GM12878 (cell line): ENCODE measurements at regions not wholly inside any gene's neighbourhood (a gene's known extent, or its start where the extent isn't known, plus 50 kb on each side); places are given as distances from the start of the nearest gene placed in this dataset.

Experiments
- EZH2 ChIP-seq: IDR thresholded peaks from 2 replicates; pipeline ENCODE4 v1.6.1; 2012; ENCODE audit warnings: low read depth, mild to moderate bottlenecking, control low read depth, inconsistent platforms, low read length, borderline replicate concordance; ENCODE audit not compliant: control insufficient read depth
- USF1 ChIP-seq: IDR thresholded peaks from 2 replicates; pipeline ENCODE4 v1.6.1; 2011; ENCODE audit warnings: borderline replicate concordance, low read depth, mild to moderate bottlenecking, moderate library complexity, mixed read lengths, low read length; ENCODE audit not compliant: insufficient read depth; ENCODE audit errors: extremely low read length

DNA sequence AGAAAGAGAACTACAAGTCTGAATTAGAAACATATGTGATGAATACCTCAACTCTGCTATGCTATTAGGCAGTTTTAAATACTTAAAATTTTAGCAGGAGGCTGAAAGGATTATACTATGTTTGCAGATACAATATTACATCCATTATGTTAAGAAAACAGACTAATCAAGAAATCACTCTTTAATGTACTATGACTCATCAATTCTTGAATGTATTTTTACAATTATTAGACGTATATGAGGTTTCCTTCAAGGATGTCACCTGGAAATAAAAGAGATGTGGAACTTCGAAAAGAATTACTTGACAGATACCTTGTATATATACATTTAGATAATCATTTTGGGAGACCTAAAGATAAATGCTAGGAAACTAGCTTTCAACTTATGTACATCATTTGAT is 835.6 kb upstream of the MIR17HG start:
- TF ChIP-seq EZH2 (no peak), USF1 (no peak)
